T-helper 2 cell (primary cell): ENCODE measurements at regions not wholly inside any gene's neighbourhood (a gene's known extent, or its start where the extent isn't known, plus 50 kb on each side); places are given as distances from the start of the nearest gene placed in this dataset.
A peak's percentile ranks its signal among the peaks of the same experiment; 100 is the strongest.

Source experiments
- DNase-seq, 5 experiments: peaks; one replicate each; pipeline versions ENCODE4 v3.0.0 to v3.0.0-alpha.2; 2012 to 2022

DNA sequence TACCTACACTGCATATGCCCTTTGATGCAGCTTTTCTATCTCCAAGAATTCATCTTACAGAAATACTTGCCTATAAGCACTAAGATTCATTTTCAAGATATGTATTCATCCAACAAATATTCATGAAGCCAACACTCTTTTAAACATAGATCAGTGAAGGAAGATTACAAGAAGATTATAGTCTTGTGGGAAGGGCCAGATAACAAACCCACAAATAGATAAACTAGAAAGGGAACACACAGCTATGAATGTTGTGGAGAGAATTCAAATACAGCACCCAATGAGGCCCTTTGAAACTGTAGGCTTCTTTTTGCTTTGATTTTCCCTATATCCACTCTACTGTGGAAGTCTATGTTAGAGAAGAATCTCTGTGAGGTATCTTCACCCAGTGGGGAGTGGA, 186.7 kb upstream of the RBMS1 start:
- no peak for DNase-seq

- no peak for DNase-seq
These were observed 187.4 kb upstream of the RBMS1 start for GRCh38 chr2:160680974-160681373.

- no peak for DNase-seq
These were observed 189.6 kb upstream of the RBMS1 start for GRCh38 chr2:160683206-160683605.

DNA sequence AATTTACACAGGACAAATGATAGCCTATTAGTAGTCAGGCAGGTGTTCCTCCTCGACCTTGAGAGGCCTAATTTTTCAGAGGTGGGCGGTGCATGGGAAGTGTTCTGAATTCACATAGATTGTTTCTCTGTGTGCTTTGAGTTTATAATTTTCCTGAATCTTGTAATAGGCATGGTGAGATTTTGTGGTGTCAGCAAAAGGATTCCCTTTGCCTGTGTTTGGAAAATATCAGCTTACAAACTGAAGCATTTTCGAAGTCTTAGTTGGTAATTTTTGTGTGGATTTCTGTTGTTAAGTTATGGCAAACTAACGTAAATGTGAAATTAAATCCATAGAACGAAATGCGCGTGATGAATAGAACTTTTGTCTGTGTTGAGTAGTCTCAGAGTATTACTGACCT, 194.0 kb upstream of the RBMS1 start:
- DNase-seq = no peak

- no peak for DNase-seq
These were observed 195.8 kb upstream of the RBMS1 start for GRCh38 chr2:160689441-160689840.

- no peak for DNase-seq
These were observed 200.6 kb upstream of the RBMS1 start for GRCh38 chr2:160694221-160694620.

DNA sequence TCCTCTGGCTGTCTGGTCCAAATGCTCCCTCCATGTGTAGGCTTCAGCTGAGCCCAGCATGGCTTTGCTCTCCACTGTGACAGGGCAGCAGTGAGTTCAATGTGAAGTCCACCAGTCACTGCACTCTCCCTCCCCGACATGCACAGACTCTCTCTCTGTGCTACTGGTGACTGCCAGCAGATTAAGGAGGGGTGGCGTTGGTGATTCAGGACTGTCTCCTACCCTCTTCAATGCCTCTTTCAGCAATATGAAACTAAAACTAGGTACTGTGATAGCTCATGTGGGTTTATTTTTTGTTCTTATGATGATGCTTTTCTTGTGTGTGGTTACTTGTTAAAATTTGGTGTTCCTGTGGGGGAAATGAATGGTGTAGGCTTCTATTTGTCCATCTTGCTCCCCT, 201.0 kb upstream of the RBMS1 start:
- DNase-seq = peak in 1 of 5 experiments; percentile 50

DNA sequence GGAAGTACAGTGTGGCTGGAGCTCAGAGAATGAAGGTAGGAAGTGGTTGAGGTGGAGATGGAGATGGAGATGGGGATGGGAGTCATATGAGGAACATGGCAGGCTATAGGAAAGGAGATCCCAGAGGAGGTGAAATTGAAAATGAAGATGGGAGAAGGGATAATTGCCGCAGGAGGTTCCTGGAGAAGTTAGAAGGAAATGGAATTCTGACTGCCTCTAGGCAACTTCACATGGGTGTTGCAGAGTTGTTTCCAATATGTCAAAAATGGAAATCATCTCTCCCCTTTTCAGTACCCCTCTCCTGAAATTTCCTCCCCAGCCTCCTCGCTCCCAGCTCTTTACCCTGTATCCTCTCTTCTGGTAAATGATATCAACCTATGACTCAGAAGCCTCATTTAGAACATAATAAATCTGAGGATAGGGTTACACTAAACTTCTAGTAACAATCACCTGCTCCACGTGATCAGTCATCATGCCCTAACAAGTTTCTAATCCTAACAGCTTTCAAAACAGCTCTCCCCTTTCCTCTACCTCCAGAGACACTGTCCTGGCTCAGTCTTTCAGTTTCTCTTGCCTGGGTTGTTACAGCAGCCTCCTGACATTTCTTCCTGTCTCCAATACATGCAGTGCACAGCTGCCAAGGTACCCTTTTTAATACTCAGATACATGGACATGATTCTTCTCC, 201.9 kb upstream of the RBMS1 start:
- DNase-seq = no peak

DNA sequence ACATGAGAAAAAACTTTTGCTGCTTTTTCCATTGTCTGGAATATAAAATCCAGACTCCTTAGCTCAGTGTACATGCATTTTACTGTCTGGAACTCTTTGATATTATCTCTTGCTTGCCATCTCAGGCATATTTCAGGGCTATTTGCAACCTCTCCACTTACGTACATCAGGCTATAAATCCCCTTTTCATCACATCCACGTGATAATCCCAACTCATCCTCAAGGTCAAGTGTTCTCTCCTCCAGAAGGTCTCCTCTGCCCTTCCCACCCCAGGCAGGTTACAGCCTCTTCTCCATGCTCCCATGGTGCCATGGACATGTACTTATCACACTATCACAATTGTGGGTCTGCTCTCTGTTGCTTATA, 202.5 kb upstream of the RBMS1 start:
- DNase-seq = no peak

DNA sequence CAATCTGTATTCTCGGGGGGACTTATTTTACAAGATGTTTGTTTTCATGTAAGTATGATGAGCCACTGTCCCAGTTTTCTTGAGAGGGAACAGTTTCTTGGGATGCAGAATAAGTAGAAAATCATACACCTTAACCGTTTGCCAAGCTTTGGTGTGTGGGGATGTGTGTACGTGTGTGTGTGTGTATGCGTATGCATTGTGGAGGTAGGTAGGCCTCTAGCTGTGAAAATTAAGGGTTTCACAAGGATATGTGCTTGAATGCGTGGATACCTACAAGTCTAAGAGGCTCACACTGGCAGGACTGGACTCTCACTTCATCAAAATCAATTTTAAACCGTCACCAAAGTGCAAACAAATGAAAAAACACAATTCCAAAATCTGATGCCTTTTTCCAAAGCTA, 204.2 kb upstream of the RBMS1 start:
- DNase-seq = no peak

DNA sequence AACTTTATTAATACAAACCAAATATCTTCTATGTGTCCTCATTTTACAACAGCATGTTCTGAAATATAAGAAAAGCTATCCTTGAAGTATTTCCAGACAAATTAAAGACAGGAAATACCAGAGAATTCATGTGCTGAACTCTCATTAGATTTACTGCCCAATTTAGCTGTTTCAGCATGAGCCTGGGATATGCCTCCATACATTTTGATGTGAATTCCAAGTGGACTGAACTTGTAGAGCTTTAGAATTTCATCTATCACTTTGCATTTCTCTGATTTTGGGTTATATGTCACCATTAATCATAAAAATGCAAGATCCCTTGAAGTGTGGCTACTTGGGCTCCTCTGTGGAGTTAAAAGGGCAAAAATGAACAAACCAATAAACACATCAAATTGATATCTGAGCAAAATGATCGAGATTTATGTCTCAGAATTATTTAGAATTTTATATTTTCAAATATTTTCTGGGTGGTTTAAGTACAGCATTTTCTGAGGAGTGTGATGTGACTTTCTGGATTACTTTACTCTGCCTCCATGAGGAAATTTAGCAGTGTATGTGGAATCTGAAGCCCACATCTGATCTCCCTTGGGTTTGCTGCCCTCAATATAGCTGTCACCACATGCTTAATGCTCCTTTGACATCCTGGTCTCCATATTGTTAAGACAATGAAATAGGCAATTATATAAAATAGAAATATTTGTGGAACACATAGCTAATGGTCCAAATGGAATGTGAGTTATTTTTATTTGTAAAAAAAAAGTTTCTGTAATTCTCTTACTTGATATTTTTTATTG, 206.6 kb upstream of the RBMS1 start:
- no peak for DNase-seq

DNA sequence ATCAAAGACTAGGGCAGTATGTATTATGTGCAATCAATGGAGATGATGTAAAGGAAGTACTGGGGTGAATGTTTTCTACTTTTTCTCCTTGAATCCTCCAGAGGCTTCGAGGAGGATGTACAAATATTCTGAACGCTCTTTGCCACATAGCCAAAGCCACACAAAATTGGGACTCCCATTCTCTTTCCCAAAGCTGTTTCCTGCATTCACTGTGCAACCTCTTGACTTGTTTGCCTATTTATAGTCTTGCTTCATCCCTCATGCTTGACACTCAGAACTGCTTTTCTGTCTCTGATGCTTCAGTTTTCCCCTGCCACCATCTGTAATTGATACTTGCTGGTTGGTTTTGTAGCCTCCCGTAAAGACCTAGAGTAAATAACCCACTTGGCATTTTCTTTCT, 208.2 kb upstream of the RBMS1 start:
- DNase-seq = no peak

DNA sequence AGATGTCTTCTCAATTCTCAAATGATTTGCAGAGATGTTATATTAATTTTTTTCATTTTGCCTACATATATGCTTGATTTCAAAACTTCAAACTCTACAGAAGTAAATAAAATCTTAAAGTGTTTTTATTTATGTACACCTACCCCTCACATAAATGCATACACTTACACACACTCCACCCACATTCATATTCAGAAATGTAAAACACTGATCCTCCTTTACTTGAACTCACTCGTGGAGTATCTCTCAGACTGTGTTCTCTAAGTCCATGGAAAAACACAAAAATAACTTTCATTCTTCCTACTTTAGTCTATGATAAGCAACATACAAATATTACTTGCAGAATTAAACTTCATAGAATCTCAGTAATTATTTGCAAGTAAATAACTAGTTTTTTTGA, 209.1 kb upstream of the RBMS1 start:
- no peak for DNase-seq

- peak in 1 of 5 experiments; percentile 62 for DNase-seq
These were observed 210.3 kb upstream of the RBMS1 start for GRCh38 chr2:160703648-160704585.

GRCh38 chr2:160715428-160715827, 221.8 kb upstream of the RBMS1 start:
- no peak for DNase-seq

GRCh38 chr2:160719116-160719515, 225.5 kb upstream of the RBMS1 start:
- no peak for DNase-seq

- DNase-seq = no peak
These were observed 226.5 kb upstream of the RBMS1 start for GRCh38 chr2:160720098-160720497.

DNA sequence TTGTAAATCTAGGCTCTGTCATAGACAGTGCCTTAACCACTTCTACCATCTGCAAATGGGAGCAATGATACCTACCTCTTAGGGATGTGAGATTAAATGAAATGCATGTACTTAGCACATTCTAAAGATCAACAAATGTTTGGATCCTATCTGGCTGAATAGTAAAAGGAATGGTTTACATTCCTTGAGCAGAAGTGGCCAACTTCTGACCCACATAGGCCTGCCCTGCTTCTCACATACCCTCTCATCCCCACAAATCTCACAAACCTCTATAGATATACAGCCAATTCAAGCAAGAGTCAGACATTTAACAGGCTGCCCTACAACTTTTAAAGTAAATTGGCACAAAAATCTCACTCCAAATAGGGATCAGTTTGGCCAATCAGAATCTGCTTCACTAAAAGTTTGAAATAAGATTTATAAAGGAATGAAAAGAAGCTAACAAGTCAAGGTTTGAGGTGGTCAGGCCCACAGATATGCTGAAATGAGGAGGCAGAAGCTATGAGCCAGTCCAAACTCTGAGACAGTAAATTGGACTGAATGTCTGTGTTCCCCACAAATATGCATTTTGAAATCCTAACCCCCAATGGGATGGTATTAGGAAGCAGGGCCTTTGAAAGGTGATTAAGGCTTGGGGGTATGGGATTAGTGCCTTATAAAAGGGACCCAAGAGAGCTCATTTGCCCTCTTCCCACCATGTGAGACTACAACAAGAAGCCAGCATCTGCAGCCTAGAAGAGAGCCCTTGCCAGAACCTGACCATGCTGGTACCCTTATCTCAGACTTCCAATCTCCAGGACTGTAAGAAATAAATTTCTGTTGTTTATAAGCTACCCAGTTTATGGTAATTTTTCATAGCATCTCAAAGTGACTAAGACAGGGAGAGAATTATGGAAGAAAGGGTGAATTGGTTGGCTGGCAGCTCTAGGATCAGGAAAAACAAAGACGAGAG, 227.8 kb upstream of the RBMS1 start:
- DNase-seq = no peak

GRCh38 chr2:160726046-160726445, 232.4 kb upstream of the RBMS1 start:
- no peak for DNase-seq

- no peak for DNase-seq
These were observed 236.8 kb upstream of the RBMS1 start for GRCh38 chr2:160730296-160730995.

GRCh38 chr2:160731415-160731814, 237.8 kb upstream of the RBMS1 start:
- no peak for DNase-seq

DNA sequence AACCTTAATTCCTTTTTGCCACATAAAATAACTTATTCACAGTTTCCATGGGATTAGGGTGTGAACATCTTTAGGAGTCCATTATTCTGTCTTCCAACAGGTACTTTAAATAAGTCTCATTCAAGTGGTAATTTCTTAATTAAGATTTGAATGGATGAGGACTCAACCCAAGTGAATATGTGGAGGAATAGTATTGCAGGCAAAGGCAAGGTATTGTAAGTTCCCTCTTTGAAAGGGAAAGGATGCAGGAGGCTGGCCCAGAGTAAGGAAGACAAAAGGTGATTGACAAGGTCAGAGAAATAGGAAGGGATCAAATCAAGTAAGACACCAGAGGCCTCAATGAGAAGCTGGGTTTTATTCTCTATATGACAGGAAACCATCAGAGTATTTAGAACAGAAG, 238.2 kb upstream of the RBMS1 start:
- DNase-seq = no peak
